HL-60/S4 treated with retinoic acid at 250 ng/mL for 4 days and 3 days (cell line): ENCODE measurements at regions not wholly inside any gene's neighbourhood (a gene's known extent, or its start where the extent isn't known, plus 50 kb on each side); places are given as distances from the start of the nearest gene placed in this dataset.

Source experiments
- in situ Hi-C: fragments of 300-500 bp; cut with MboI; formaldehyde crosslinking; loops from 2 replicates; pipeline ENCODE4 v1.7.0; 2022; ENCODE audit warnings: low sequenced_read_pairs

DNA sequence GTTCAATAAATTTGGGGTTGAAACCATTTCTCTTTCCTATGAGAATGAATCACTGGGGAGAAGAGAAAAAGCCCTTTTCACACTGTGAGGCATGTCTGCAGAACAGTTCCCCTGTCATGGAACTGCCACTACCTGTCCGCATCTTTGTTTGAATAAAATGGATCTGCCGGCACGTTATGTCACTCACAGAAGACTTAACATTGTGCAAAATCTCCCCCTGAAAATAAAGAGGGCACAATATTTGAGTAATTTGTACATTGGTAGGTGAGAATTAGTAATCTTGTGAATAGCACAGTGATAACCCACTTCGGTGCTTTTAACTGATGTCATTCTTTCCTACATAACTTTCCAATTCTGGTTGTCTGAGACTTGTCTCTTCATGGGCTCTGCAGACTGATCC, 804.0 kb downstream of the C6orf118 start:
- in situ Hi-C loops = no loop called here

DNA sequence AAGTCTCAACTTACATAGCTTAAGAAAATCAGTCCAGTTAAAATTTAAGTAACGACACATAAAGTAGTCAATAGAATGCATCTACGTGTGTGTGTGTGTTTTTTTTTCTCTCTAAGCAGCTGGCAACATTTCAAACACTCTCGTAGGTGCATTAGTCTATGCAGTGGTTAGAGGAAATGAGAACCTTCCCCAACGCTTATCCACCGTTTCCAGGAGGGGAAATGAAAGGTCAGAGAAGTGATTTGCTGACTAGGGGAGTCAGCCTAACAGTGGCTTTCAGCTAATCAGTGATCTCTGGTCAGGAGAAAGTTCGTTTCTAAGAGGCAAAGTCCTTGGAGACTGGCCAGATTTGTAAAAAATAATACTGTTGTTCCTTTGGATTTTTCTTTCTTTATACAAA, 806.6 kb downstream of the C6orf118 start:
- in situ Hi-C loops = no loop called here

DNA sequence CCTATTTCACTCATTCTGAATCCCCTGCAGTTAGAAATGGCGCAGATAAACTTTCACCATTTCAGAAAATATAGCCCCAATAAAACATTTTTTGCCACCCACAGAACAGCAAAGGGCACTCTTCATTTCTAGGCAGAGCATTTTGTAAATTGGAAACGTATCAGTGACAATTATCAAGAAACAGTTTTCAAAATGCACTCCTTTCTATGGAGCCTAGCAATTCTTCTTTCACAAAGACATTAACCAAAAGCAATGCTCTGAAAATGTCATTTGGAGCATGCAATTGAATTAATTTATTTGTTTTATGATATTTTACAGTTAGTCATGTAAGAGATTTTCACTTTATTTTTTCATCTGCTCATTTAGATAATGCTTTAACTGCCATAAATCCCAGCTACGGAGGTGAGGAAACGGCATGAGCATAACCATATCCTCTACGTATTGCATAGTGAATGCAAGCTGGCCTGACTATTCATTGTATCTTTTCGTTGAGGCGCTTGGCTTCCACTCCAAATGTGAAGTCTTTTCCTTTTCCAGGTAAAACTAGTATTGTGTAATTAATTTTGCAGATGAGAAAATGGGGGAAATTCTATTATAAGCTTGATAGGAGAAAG, 813.4 kb downstream of the C6orf118 start:
- in situ Hi-C loops = no loop called here

DNA sequence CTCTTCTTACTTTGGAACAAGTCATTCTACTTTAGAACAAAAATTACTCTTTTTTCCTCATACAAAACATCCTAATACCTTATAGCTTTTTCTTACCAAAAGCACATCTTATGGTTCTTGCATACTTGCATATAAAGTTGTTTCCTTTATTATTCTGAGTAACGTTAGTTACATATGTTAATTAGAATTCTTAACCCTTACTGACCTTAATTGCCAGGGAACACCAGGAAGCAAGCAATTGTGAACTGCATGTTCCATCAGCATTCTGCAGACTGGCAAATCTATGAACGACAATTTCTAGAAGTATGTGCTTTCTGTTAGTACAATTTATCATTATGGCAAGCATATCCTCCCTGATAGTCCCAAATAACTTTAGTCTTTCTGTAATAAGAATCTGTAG, 831.0 kb downstream of the C6orf118 start:
- in situ Hi-C loops = no loop called here

DNA sequence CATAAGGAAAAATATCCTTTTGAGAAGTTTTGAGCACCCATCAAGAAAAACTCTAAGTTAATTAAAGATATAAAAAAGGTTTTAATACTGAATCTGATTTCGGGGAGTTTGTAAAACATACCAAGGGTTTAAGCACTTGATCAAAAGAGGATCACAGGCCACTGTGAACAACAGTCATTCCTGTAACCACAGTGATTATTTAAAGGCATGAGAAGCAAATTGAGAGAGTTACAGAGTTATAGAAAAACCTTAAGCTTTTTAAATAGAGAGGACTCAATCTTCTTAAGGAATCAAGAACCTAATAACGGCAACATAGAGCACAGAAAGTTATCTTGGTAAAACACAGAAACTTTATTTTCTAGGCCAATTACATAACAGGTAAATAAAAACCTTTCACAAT, 831.6 kb downstream of the C6orf118 start:
- in situ Hi-C loops = no loop called here

DNA sequence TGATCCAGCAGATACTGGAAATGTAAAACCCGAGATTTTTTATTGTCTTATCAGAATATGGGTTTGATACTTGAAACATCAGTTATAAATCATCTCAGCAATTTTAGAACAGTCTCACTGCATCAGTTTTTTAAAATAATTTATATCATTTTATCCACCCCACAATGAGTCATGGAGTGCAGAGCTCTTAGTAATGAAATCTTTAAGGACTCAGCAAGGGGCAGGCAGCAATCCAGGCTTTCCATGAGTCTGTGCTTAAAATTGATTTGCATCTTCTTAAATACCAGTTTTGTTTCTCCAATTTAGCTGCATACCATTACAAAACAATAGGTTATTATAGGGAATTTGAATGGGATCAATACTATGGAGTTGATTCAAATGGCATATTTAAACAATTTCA, 832.3 kb downstream of the C6orf118 start:
- in situ Hi-C loops = no loop called here

DNA sequence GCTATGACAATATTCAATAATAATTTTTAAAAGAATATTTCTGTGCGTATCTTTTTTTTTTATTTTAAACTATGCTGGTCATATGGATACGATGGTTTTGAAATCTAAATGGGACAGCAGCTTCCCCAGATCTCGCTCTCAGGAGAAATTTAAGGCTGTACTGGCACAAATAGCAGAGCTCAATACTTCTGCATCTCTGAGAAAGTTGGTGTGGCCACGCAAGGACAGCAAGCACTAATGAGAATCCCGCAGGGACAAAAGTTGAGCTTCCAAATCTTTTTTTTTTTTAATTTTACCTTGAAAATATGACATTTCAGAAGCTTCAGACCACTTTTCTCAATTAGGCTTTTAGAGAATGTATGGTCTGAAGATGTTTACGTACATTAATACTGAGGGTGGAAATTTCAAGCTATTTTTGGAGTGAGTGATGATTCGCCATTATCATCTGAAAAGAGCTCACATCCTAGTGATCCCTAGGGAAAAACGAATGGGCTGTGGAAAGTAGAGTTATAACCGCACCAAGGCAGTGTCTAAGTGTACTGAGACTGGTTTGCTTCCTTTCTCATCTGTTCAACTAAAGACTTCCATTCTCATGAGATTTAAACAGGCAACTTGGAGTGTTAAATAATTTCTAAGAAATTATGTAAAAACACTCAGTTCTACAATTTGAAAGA, 840.0 kb downstream of the C6orf118 start:
- in situ Hi-C loops = no loop called here

DNA sequence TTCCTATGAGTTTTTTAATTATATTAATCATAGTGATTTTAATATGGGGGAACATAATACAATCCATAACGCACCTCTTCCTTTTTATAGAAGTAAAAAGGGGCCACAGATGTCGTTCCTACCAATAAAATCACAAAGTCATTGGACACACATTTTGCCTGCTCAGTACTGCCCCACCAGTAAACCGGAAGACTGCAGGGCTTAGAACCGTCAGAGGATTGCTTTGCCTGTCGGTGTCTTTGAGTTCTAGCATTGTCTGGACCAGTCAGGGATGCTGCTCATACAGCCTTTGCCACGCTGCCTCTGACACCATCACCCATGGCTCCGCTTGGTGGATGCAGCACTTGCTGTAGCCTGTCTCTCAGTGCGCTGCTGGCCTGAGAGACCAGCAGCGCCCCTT, 853.6 kb downstream of the C6orf118 start:
- in situ Hi-C loops = no loop called here

DNA sequence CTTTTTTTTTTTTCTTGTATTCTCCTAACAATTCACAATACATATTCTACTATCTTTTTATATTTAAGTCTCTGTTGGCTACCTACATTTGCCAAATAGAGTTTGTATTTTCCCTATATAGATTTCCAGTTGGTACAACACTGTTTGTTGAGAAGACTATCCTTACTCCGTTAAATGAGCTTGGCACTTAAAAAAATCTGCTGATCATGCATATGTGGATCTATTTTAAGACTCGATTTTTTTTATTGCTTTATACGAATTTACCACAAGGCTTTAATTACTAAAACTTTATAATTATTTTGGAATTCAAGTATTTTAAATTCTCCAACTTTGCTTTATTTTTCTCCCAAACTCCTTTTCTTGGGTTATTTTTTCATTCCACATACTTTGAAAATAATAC, 855.6 kb downstream of the C6orf118 start:
- in situ Hi-C loops = no loop called here

DNA sequence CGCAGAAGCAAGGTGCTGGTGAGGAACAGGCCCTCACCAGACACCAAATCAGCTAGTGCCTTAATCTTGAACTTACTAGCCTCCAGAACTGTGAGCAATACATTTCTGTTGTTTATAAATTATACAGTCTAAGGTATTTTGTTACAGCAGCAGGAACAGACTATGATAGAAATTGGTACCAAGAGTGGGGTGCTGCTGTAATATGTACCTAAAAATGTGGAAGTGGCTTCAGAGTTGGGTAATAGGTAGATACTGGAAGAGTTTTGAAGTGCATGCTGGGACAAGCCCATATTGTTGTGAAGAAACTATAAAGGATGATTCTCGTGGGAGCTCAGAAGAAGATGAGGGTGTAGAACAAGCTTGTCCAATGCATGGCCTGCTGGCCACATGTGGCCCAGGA, 866.8 kb downstream of the C6orf118 start:
- in situ Hi-C loops = no loop called here

DNA sequence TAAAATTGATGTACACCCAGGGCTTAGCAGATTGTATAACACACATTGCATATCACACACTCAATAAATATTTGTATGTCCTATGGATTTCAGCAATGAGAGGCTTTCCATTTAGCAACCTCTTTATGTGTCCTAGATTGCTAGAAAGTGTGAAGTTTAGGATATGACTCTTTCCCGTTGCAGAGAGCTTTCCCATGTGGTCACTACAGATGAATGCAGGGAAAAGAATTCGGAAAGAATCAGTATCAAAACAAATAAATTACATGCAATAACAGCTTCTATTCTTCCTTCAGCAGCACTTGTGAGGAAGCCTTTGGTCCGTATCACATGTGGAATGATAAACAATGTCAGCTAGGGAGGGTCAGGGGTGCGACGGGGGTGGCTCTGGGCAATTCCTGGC, 870.1 kb downstream of the C6orf118 start:
- in situ Hi-C loops = no loop called here

DNA sequence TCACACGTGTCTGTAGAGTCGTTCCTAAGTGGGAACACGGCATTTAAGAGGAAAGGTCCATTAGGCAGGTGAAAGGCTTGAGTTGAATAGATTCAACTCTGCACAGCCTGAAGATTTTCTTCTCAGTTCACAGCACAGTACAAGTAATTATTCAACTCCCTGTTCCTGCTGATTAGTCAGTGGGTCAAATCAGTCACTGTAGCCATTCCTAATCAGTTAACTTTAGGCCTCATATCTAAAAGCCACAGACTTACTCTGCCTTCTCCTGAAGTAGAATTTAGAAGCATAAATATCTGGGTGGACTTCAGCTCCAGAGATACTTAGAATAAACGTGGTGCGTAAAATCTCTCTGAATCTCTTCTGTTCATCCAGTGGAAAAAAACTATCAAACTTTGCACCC, 872.4 kb downstream of the C6orf118 start:
- in situ Hi-C loops = no loop called here

DNA sequence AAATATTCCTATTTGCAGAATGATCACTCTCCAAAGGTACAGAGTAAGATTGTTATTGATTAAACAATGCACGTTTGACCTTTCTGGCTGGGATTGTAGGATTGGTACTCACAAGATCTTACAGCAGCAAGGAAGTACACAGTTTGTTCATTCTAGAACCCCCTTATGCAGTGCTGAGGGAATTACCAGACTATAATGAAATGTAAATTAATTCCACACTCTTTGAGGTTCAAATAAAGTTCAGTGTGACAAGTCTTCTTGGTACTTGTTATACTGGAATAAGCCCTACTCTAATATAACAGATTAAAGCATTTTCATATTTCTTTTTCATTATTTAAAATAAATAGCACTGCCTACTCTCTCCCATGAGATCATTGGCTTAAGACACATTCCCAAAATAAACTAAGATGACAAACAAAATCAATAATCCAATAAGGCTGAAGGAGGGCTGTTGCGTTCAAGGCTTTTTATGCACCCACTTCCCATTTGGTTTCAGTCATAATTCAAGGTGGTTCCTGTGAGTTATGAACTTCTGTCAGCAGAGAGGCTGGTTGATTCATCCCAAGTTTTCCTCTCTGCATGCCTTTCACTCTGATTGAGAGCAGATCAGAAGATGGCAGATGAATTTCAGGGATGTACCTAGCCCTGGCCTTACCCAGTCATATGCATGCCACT, 881.5 kb downstream of the C6orf118 start:
- in situ Hi-C loops = no loop called here

DNA sequence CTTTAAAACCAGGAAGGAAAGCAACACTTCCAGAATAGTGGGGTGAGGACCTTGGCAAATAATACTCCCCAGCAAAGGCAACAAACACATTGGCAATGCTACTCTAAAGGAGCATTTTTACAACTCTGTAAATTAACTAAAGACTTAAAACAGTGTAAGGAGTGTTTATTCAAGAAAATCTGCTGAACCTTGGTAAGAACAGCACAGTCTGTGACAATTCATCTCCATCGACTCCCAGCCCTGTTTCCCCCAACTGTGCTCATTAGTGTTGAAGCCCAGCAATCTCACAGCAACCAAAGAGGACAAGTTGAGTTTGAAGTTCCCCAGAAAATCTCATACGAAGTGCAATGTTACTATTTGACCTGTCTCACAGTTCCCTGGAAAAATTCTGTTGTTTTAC, 884.9 kb downstream of the C6orf118 start:
- in situ Hi-C loops = no loop called here

DNA sequence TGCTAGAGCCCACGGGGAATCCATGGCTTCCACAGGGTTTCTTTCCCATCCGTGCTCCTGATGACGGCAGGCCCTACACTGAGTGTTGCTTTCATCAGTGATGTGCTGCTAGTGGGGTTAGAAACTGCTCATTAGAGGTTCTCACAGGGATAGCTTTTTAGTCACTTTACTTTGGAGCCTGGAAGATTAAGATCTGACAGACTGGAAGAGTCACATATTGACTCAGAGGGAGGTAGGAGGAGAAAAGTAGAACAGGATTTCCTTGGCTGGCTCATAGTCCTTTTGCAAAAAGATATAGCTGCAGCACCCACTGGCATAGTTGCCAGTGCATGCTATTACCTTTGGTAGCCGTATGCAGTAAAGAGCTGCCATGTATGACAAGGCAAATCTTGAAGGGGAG, 890.3 kb downstream of the C6orf118 start:
- in situ Hi-C loops = no loop called here

DNA sequence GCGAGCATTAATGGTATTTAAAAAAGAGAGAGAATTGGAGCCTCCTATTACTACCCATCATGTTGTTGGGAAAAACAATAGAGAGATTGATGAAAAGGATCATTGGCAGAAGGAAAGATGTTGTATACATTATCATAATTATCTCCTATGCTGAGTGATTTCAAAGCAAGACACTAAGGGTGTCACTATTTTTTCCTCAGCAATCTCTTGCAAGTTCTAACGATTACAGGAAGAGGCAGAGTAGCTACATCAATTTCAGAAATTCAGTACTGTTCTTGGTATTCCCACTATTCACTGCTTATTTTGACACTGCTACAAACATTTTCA, 891.2 kb downstream of the C6orf118 start:
- in situ Hi-C loops = no loop called here

DNA sequence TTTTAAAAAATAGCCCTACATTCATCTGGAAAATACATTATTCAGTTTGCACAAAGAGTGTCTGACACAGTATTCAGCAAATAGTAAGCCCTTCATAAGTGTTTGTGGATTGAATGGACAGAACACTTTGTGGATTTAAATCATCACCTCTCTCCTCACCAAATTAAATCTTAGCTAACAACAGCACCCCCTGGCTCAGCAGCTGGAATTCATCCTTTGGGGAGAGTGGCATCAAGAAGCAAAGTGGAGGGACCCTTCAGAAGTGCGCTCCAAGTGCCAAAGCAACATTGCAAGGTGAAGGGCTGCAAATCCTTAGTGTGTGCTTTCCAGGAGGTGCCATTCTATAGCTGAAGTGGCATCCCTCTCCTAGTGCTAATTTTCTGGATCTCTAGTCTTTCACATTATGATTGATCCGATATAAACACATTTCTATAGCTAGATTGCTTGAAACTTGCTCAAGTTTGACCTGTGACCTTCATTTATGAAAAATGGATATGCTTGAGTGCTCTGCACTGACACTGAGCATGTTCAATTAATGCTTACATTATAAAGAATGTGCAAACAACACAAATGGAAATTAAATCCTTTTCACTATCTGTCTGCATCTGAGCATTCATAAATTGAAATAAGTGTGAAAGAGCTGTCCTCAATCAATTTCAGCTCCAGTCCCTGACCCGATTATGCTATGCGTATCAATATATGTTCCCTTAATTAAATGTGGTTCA, 891.7 kb downstream of the C6orf118 start:
- in situ Hi-C loops = no loop called here

DNA sequence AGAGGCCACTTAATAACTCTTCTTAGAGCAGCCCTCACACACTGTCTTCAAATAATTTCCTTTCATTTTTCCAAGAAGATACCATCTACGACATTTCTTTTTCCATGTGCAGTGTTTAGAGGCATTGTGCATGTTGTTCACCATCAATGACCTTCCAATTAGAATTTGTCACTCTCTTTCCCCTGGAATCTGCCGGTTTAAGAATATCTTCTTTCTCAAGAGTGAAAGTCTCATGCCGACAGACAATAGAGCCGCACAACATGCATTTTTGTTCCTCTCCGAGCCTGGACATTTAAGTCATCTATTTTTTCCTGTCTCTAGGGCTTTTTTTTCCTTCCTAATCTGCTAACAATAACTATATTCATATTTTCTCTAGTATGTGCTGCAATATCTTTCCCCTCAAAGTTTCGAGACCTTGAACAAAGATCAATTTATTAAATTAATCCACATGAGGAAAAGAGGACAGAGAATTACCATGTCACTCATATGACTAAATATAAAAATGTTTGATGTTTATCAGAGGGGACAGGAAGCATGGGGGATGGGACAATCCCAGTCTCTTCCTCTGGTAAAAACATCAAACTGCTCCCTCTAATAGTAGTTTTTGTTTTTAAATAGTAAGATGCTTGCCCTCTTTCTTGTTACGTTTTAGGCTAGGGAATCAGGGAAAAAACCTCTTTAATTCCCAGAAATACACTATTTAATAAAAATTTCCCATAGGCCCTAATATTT, 893.4 kb downstream of the C6orf118 start:
- in situ Hi-C loops = no loop called here

DNA sequence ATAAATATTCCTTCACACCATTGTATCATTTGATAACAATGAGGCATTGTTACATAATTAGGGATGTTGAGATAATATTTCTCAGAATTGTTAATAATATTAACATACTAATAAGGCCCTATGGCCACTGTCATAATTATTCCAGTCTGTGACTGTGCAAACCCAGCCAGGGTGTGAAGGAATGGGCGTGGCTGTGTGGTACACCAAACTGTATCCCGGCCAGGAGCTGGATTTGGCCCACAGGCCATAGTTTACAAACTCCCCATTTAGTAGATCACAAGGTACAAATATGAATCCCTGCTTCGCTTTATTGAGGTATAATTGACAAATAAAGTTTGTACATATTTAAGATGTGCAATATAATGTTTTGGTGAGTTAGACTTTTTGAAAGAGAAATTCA, 894.7 kb downstream of the C6orf118 start:
- in situ Hi-C loops = no loop called here

DNA sequence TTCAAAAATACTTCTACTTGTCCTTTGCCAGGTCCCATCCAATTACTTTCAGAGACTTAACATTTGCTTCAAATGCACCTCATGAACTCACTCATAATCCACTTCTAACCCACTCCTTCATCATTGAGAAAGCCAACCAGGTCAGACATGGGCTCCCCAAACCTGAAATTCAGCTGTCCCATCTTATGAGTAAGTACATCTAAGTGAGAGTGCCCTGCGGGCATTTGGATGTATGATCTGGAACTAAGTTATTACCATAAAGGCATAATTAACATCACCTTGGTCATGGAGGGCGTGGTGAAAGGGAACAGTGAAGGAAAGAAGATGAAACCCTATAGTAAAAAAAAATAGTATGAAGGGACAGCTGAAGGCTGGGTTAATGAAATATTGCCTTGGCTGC, 896.8 kb downstream of the C6orf118 start:
- in situ Hi-C loops = no loop called here

DNA sequence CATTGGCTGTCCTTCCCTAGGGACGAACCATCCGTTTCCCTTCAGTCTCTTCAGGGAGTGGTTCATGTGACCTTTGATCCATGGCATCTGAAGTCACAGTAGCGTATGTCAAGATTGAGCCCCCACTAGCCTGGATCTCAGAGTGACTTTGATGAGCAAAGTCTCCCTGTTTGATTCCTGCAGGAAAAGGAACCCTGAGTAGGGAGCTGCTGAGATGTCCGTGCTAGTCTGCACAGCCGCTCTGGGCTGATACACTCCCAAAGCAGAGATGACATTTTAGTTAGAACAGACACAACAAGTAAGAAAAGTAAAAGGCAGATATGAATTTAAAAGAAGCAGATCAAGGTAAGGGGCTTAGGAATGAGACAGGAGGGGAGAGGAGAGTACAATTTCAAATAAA, 899.4 kb downstream of the C6orf118 start:
- in situ Hi-C loops = no loop called here
